SW 1271 (cell line): ENCODE measurements at regions not wholly inside any gene's neighbourhood (a gene's known extent, or its start where the extent isn't known, plus 50 kb on each side); places are given as distances from the start of the nearest gene placed in this dataset.
"Not testable (repeated sequence)": the region's sequence is repeated elsewhere in the genome, so short reads cannot be mapped to it uniquely, and the experiment has no call there.

ENCODE experiments used
- DNase-seq, 2 experiments: peaks; one replicate each; lab custom pipeline; 2025; lab: John Stamatoyannopoulos, UW

GRCh38 chr20:53721445-53721963, 127.9 kb upstream of the ZNF217 start:
- DNase-seq = not testable (repeated sequence)

- not testable (repeated sequence) for DNase-seq
Measured at GRCh38 chr20:53719171-53719803, 125.6 kb upstream of the ZNF217 start.

GRCh38 chr20:53718142-53719021, 124.7 kb upstream of the ZNF217 start:
- DNase-seq = no peak

GRCh38 chr20:53716395-53716794, 122.8 kb upstream of the ZNF217 start:
- DNase-seq = no peak

GRCh38 chr20:53714524-53714923, 120.9 kb upstream of the ZNF217 start:
- DNase-seq = no peak

- DNase-seq = no peak
Measured at GRCh38 chr20:53713328-53714056, 119.9 kb upstream of the ZNF217 start.

GRCh38 chr20:53712212-53712977, 118.8 kb upstream of the ZNF217 start:
- no peak for DNase-seq

- DNase-seq = no peak
Measured at GRCh38 chr20:53711333-53712211, 117.9 kb upstream of the ZNF217 start.

GRCh38 chr20:53708129-53708968, 114.7 kb upstream of the ZNF217 start:
- no peak for DNase-seq

- no peak for DNase-seq
Measured at GRCh38 chr20:53707371-53708055, 113.9 kb upstream of the ZNF217 start.

GRCh38 chr20:53706466-53707370, 113.1 kb upstream of the ZNF217 start:
- DNase-seq = no peak

- no peak for DNase-seq
Measured at GRCh38 chr20:53706008-53706465, 112.4 kb upstream of the ZNF217 start.

GRCh38 chr20:53702617-53703016, 109.0 kb upstream of the ZNF217 start:
- DNase-seq = no peak

- DNase-seq = no peak
Measured at GRCh38 chr20:53699906-53700305, 106.3 kb upstream of the ZNF217 start.

- DNase-seq = no peak
Measured at GRCh38 chr20:53699085-53699674, 105.5 kb upstream of the ZNF217 start.

GRCh38 chr20:53698371-53698978, 104.8 kb upstream of the ZNF217 start:
- DNase-seq = no peak
